ENCODE measurements at regions not wholly inside any gene's neighbourhood (a gene's known extent, or its start where the extent isn't known, plus 50 kb on each side); places are given as distances from the start of the nearest gene placed in this dataset.

DNA sequence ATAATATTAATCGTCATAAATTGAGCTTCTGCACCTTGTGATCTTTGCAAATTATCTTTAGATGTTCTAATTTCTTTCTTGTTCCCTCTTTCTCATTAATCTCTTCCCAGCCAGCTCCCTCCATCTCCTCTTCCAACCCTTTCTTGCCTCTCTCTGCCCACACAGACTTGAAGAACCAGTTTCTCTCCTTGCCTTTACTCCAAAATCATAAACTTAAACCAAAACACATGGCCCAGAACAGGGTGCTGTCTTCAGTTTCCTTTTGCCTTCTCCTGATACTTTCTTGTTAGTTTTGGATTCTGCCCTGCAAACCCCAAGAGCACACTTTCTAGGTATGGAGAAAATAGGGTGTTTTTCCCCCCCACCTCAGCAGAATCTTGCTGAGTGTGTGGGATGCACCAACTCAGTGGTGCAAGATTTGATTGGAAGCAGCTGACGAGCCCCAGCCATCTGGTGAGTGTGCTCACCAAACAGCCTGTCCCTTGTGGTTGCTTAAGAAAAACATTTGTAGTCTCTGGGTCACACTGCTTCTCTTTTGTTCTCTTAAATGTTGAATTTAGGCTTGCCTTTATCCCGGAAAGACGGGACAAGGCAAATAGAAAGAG is 175.8 kb upstream of the MAF start:
- DNase-seq (ENCODE audit: low spot score): no peak
- Mint-ChIP-seq H3K27ac (ENCODE audit: unreplicated experiment) (no peak overlapping the region), H3K36me3 (ENCODE audit: low read depth, unreplicated experiment) (no peaks in the 10 kb centered on the region), H3K9me3 (ENCODE audit: unreplicated experiment) (no peaks in the 10 kb centered on the region), H3K4me3 (ENCODE audit: unreplicated experiment) (no peak overlapping the region), H3K4me1 (ENCODE audit: unreplicated experiment) (no peaks in the 10 kb centered on the region), H3K27me3 (ENCODE audit: unreplicated experiment) (no peaks in the 10 kb centered on the region)
- TF ChIP-seq, protein P1, sequence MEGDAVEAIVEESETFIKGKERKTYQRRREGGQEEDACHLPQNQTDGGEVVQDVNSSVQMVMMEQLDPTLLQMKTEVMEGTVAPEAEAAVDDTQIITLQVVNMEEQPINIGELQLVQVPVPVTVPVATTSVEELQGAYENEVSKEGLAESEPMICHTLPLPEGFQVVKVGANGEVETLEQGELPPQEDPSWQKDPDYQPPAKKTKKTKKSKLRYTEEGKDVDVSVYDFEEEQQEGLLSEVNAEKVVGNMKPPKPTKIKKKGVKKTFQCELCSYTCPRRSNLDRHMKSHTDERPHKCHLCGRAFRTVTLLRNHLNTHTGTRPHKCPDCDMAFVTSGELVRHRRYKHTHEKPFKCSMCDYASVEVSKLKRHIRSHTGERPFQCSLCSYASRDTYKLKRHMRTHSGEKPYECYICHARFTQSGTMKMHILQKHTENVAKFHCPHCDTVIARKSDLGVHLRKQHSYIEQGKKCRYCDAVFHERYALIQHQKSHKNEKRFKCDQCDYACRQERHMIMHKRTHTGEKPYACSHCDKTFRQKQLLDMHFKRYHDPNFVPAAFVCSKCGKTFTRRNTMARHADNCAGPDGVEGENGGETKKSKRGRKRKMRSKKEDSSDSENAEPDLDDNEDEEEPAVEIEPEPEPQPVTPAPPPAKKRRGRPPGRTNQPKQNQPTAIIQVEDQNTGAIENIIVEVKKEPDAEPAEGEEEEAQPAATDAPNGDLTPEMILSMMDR (IDR thresholded peaks at IDR 0.05; ENCODE audit: unreplicated experiment): no peak

DNA sequence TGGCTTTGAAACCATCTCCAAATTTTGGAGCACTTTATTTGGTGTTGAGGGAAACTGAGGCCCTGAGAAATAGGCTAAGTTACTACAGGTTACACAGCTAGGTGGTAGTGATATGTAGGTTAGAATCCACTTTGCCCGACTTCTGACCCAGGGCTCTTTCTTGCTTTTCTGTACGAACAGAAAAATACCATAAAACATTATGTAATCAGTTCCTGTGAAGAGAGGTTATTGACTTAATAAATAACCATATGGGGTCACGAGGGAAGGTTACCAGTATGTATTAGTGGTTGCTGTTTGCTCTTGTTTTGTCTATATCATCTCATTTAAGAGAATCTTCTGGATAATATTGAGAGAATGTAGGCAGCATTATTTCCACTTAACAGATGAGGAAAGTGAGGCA is 172.2 kb upstream of the MAF start:
- no peak overlapping the region for H3K4me3 Mint-ChIP-seq (ENCODE audit: unreplicated experiment)
- TF ChIP-seq, protein P1 (IDR thresholded peaks at IDR 0.05; ENCODE audit: unreplicated experiment): no peak
- H3K9me3 Mint-ChIP-seq (ENCODE audit: unreplicated experiment): no peaks in the 10 kb centered on the region
- H3K27me3 Mint-ChIP-seq (ENCODE audit: unreplicated experiment): peaks cover 4% of the 10 kb centered on the region
- no peak overlapping the region for H3K27ac Mint-ChIP-seq (ENCODE audit: unreplicated experiment)
- H3K4me1 Mint-ChIP-seq (ENCODE audit: unreplicated experiment): peaks cover 23% of the 10 kb centered on the region
- no peaks in the 10 kb centered on the region for H3K36me3 Mint-ChIP-seq (ENCODE audit: low read depth, unreplicated experiment)
- no peak for DNase-seq (ENCODE audit: low spot score)

DNA sequence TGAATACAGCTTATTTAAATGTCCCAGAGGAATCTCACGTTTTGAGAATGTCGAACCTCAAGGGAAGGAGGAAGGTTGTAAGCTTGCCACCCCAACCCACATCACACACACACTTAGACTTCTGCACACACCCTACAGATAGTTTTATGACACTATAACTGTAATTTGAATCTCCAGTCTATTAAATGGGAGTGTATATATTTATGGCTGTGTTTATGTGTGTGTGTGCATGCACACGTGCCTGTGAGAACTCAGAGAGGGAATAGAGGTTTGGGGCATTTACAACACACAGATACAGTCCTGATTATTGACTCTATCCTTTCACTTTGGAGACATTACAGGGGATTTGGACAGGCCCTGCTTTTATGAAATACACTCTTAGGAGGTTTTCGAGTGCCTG is 171.5 kb upstream of the MAF start:
- H3K27ac Mint-ChIP-seq (ENCODE audit: unreplicated experiment): no peak overlapping the region
- TF ChIP-seq, protein P1 (IDR thresholded peaks at IDR 0.05; ENCODE audit: unreplicated experiment): no peak
- no peaks in the 10 kb centered on the region for H3K36me3 Mint-ChIP-seq (ENCODE audit: low read depth, unreplicated experiment)
- H3K4me1 Mint-ChIP-seq (ENCODE audit: unreplicated experiment): peaks cover 24% of the 10 kb centered on the region
- no peak overlapping the region for H3K4me3 Mint-ChIP-seq (ENCODE audit: unreplicated experiment)
- DNase-seq (ENCODE audit: low spot score): no peak
- no peaks in the 10 kb centered on the region for H3K9me3 Mint-ChIP-seq (ENCODE audit: unreplicated experiment)
- peaks cover 4% of the 10 kb centered on the region for H3K27me3 Mint-ChIP-seq (ENCODE audit: unreplicated experiment)

DNA sequence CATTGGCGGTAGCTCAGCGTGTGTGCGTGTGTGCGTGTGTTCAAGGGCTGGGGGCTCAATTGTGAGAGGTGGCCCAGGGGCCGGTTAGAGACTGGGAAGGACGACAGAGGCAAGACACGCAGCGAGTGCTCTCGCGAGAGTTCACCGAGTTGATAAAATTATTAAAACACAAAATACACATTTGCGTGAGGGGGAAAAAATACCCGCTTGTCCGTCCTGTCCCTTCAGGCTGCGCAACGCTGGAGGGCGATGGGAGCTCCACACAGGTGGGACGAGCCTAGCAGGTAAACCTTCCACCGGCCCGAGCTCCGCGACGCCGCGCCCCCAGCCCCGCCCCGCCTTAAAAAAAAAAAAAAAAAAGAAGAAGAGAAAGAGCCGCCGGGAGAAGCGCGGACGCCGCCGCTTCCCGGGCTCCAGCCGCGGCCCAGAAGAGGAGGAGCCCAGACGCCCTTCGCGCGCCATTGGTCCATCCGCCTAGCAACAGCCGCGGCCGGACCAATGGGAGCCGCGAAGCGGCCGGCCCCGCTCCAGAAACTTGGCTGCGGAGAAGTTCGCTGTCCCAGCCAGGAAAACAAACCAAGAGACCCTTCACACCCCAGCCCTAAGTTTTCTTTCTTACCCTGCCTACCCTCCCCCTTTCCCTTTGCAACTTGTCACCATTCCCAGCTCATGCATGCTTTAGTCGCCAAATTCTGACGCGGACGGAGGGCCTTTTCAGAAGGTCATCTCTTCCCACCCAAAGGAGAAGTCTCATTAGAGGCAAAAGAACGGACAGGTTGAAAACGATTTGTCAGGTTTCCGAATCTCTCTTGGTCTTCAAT is 169.9 kb upstream of the MAF start:
- DNase-seq (ENCODE audit: low spot score): peak; percentile 86
- Mint-ChIP-seq H3K27me3 (ENCODE audit: unreplicated experiment) (peaks cover 4% of the 10 kb centered on the region), H3K4me1 (ENCODE audit: unreplicated experiment) (peaks cover 24% of the 10 kb centered on the region), H3K36me3 (ENCODE audit: low read depth, unreplicated experiment) (no peaks in the 10 kb centered on the region), H3K9me3 (ENCODE audit: unreplicated experiment) (no peaks in the 10 kb centered on the region), H3K27ac (ENCODE audit: unreplicated experiment) (peak overlapping the region; percentile 90), H3K4me3 (ENCODE audit: unreplicated experiment) (peak overlapping the region; percentile 96)
- TF ChIP-seq, protein P1 (IDR thresholded peaks at IDR 0.05; ENCODE audit: unreplicated experiment): no peak

DNA sequence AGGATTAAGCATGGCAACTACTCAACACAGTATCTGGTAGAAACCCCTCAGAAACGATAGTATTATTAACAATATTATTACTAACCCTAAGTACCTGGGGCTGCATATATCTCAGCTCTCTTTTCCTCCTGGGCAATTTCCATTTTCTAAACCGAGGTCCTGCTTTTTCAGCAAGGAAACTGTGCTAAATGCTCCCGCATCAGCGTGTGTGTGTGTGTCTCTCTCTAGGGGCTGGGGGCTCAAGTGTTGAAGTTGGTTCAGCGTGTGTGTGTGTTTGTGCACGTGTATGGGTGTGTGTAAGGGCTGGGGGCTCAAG is 169.3 kb upstream of the MAF start:
- DNase-seq (ENCODE audit: low spot score): no peak
- peaks cover 4% of the 10 kb centered on the region for H3K27me3 Mint-ChIP-seq (ENCODE audit: unreplicated experiment)
- H3K9me3 Mint-ChIP-seq (ENCODE audit: unreplicated experiment): no peaks in the 10 kb centered on the region
- peaks cover 24% of the 10 kb centered on the region for H3K4me1 Mint-ChIP-seq (ENCODE audit: unreplicated experiment)
- peak overlapping the region; percentile 90 for H3K27ac Mint-ChIP-seq (ENCODE audit: unreplicated experiment)
- TF ChIP-seq, protein P1 (IDR thresholded peaks at IDR 0.05; ENCODE audit: unreplicated experiment): no peak
- no peaks in the 10 kb centered on the region for H3K36me3 Mint-ChIP-seq (ENCODE audit: low read depth, unreplicated experiment)
- H3K4me3 Mint-ChIP-seq (ENCODE audit: unreplicated experiment): peak overlapping the region; percentile 96

All from endothelial cell (in vitro differentiated cells).